K562 (cell line): ENCODE measurements at regions not wholly inside any gene's neighbourhood (a gene's known extent, or its start where the extent isn't known, plus 50 kb on each side); places are given as distances from the start of the nearest gene placed in this dataset.
"Not testable (repeated sequence)": the region's sequence is repeated elsewhere in the genome, so short reads cannot be mapped to it uniquely, and the experiment has no call there.

Source experiments
- ATAC-seq: fragments of 200-7000 bp; cut with Tn5 transposase; 3 replicates; pipeline ENCODE4 v1.9.1; 2020; ENCODE audit warnings: moderate library complexity
- BruUV-seq: library from RNA; stranded (reverse); fragments of 400-500 nt; replicated peaks from 2 replicates; lab custom pipeline; 2021; lab: Mats Ljungman, UMichigan
- CTCF ChIA-PET: fragments of 300-600 bp; formaldehyde crosslinking; extraction: SDS; loops from one replicate; lab custom pipeline; 2021; ENCODE audit warnings: low intra/inter-chr PET ratio; lab: Yijun Ruan, JAX
- POLR2A ChIA-PET: fragments of 300-600, 350-650 bp; sonication (Branson Sonifier 250); formaldehyde crosslinking; extraction: SDS; loops from one replicate; lab custom pipeline; 2021; ENCODE audit warnings: antibody characterized with exemption, inconsistent platforms; lab: Yijun Ruan, JAX
- DNase-seq, 4 experiments: peaks; one replicate each; pipeline versions ENCODE4 v3.0.0 to v3.0.0-alpha.2; 2011 to 2018; ENCODE audit warnings: low spot score in 3 of 4, mixed read lengths in 3 of 4; ENCODE audit errors: extremely low read depth in 1 of 4
- FAIRE-seq: peaks from 2 replicates; lab custom pipeline; 2011; peaks lifted over from hg19 to GRCh38; lab: Jason Lieb, UNC
- H2AFZ ChIP-seq: 2 replicates; pipeline ENCODE4 v1.6.0; 2011; ENCODE audit warnings: low read depth, low read length, control low read depth, inconsistent platforms
- H3K27ac ChIP-seq: fragments of 200-600 bp; 3 replicates; pipeline ENCODE4 v1.8.0; 2011; ENCODE audit warnings: low read depth, mild to moderate bottlenecking, control low read depth, inconsistent platforms, low read length, moderate library complexity, mixed read lengths; ENCODE audit errors: extremely low read depth
- H3K27me3 ChIP-seq, 2 experiments: fragments of 300-600 bp in 1 of 2; 2 replicates in 1 of 2; 3 replicates in 1 of 2; pipeline versions ENCODE4 v1.6.0 to v1.8.0; 2011; ENCODE audit warnings: inconsistent platforms in 2 of 2, low read length in 2 of 2, mild to moderate bottlenecking in 1 of 2, mixed read lengths in 1 of 2, moderate library complexity in 1 of 2; ENCODE audit not compliant: control insufficient read depth in 2 of 2, insufficient read depth in 2 of 2
- H3K36me3 ChIP-seq: fragments of 300-600 bp; 3 replicates; pipeline ENCODE4 v1.8.0; 2011; ENCODE audit warnings: mild to moderate bottlenecking, low read length, inconsistent platforms; ENCODE audit not compliant: control insufficient read depth, insufficient read depth
- H3K4me1 ChIP-seq, 2 experiments: fragments of 200-600 bp in 1 of 2; replicated peaks in 1 of 2; 2 replicates in 1 of 2; 3 replicates in 1 of 2; pipeline versions ENCODE4 v1.5.1 to v1.8.0; 2011; ENCODE audit warnings: inconsistent platforms in 2 of 2, low read length in 2 of 2, mild to moderate bottlenecking in 1 of 2, mixed read lengths in 1 of 2, moderate library complexity in 1 of 2; ENCODE audit not compliant: control insufficient read depth in 2 of 2, insufficient read depth in 2 of 2
- H3K4me2 ChIP-seq: 2 replicates; pipeline ENCODE4 v1.6.1; 2011; ENCODE audit warnings: low read length, control low read depth, inconsistent platforms, mixed read lengths; ENCODE audit not compliant: insufficient read depth
- H3K4me3 ChIP-seq: fragments of 200-600 bp; sonication (generic), shearing (Covaris generic); 2 replicates; pipeline ENCODE4 v1.5.1; 2016; ENCODE audit warnings: control low read depth, inconsistent platforms
- H3K79me2 ChIP-seq: fragments of 200-600 bp; 3 replicates; pipeline ENCODE4 v1.8.0; 2011; ENCODE audit warnings: low read length, inconsistent platforms; ENCODE audit not compliant: control insufficient read depth, insufficient read depth
- H3K9ac ChIP-seq, 2 experiments: 2 replicates each; pipeline versions ENCODE4 v1.6.0 to v1.6.1; 2011; ENCODE audit warnings: low read depth in 2 of 2, low read length in 2 of 2, control low read depth in 1 of 2, inconsistent platforms in 1 of 2, mild to moderate bottlenecking in 1 of 2, mixed read lengths in 1 of 2; ENCODE audit not compliant: insufficient read depth in 1 of 2
- H3K9me1 ChIP-seq: one replicate; pipeline ENCODE4 v1.6.0; 2011; ENCODE audit warnings: inconsistent platforms, mild to moderate bottlenecking, low read length, moderate library complexity; ENCODE audit not compliant: control insufficient read depth, insufficient read depth
- H3K9me3 ChIP-seq: replicated peaks from 2 replicates; pipeline ENCODE4 v1.5.1; 2011; ENCODE audit warnings: low read depth, low read length, inconsistent platforms; ENCODE audit not compliant: control insufficient read depth, insufficient read depth
- H4K20me1 ChIP-seq: replicated peaks from 2 replicates; pipeline ENCODE4 v1.6.1; 2011; ENCODE audit warnings: low read length, inconsistent platforms, mixed read lengths; ENCODE audit not compliant: control insufficient read depth, insufficient read depth
- WGBS: fragments of 100-300 bp; shearing (Covaris generic); methylation state at CpG from one replicate; pipeline ENCODE4 v1.1.6; 2016; ENCODE audit warnings: low coverage, mixed read lengths; ENCODE audit not compliant: insufficient coverage; ENCODE audit errors: missing lambda C conversion rate; 5-methylcytosine and 5-hydroxymethylcytosine counted together
- in situ Hi-C: fragments of 300-500 bp; cut with MboI; formaldehyde crosslinking; loops from 4 replicates; pipeline ENCODE4 v1.15.0; 2018; ENCODE audit warnings: inconsistent platforms, mixed read lengths
- intact Hi-C: fragments of 100-400 bp; cut with micrococcal nuclease; formaldehyde crosslinking; loops from 2 replicates; pipeline ENCODE4 v1.14.2; 2022

DNA sequence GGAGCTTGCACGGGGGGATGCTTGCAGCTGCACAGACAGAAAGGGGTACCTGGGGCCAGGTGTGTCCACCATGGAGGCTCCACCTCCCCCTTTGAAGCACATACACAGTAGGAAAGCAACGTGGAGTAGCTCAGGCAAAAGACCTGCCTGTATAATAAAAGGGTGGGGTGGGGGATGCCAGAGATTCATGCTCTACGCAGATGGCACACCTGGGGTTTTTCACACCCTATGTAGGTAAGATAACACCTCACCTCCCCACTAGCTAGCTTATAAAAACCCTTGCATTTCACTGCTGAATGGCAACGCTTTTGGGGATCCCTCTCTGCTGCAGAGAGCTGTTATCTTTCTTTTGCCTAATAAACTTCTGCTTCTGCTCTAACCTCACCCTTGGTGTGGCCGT lies 317.3 kb downstream of the KLF13 start:
- H3K4me3 ChIP-seq, H3K9me1 ChIP-seq, H3K4me1 ChIP-seq, CTCF ChIA-PET, H3K9ac ChIP-seq, H3K27ac ChIP-seq, H3K4me2 ChIP-seq, FAIRE-seq, H2AFZ ChIP-seq, H3K36me3 ChIP-seq, H3K9me3 ChIP-seq, ATAC-seq, H4K20me1 ChIP-seq, POLR2A ChIA-PET, DNase-seq, BruUV-seq, H3K79me2 ChIP-seq, in situ Hi-C loops, H3K27me3 ChIP-seq, intact Hi-C loops: not testable (repeated sequence)
- WGBS = 0% methylated on average over 2 of the region's 5 CpGs

- intact Hi-C loops = loop anchor here (5.0 kb wide), 1 partner anchor 333 kb away; no protein-coding TSS in a partner anchor
- in situ Hi-C loops = loop anchor here (5.0 kb wide), 1 partner anchor 887 kb away; no protein-coding TSS in a partner anchor
- not testable (repeated sequence) for BruUV-seq
Measured at GRCh38 chr15:31644761-31645160, 318.1 kb downstream of the KLF13 start.

More at GRCh38 chr15:31644761-31645160, 318.1 kb downstream of the KLF13 start:
- H4K20me1 ChIP-seq, H3K27ac ChIP-seq, POLR2A ChIA-PET, H3K9me1 ChIP-seq, H2AFZ ChIP-seq, H3K27me3 ChIP-seq, H3K4me1 ChIP-seq, DNase-seq, H3K9me3 ChIP-seq, H3K4me2 ChIP-seq, H3K36me3 ChIP-seq, H3K79me2 ChIP-seq, H3K9ac ChIP-seq, H3K4me3 ChIP-seq, ATAC-seq, FAIRE-seq, CTCF ChIA-PET: not testable (repeated sequence)
- 0% methylated on average over 3 of the region's 3 CpGs for WGBS
